Activated T-cell treated with anti-CD3 and anti-CD28 coated beads for 24 hours (primary cell): ENCODE measurements at regions not wholly inside any gene's neighbourhood (a gene's known extent, or its start where the extent isn't known, plus 50 kb on each side); places are given as distances from the start of the nearest gene placed in this dataset.
"Not testable (repeated sequence)": the region's sequence is repeated elsewhere in the genome, so short reads cannot be mapped to it uniquely, and the experiment has no call there.

ENCODE experiments used
- DNase-seq: peaks from one replicate; pipeline ENCODE4 v3.0.0-alpha.2; 2020; ENCODE audit warnings: low read depth

DNA sequence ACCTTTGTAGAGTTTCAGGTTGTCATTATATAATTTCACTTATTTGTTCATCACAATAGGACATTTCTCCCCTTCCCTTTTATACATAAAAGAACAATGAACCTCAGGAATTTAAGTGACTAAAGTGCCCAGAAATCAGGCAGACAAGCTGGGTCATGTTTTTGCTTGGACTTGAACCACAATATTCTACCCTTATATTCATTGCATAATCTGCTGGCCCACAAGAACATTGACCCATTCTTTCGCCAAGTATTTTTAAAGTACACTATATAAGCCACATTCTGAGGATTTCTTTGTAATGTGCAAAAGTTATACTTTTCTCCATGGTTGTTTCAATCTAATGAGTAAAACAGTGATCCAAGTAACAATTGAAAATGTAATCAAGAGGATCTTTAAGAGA lies 637.5 kb upstream of the SLIT2 start:
- DNase-seq, result no peak

DNA sequence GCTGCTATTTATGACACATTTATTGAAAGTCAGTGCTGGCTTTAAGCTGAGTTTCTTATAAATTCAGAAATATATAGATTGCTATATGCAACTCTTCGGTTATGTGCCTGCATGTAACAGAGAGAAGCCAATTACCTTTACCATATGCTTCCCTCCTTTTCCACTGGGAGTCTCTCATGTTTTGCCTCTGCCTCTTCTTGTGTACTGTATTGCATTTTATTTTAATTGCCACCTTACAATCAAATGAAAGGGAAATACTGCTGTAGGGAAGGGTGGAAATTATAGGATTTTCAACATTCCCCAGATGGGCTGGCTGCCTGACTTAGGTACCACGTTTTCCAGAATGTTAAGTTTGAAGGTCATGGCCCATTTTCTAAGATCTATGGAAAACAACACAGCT lies 655.4 kb upstream of the SLIT2 start:
- DNase-seq, result no peak

DNA sequence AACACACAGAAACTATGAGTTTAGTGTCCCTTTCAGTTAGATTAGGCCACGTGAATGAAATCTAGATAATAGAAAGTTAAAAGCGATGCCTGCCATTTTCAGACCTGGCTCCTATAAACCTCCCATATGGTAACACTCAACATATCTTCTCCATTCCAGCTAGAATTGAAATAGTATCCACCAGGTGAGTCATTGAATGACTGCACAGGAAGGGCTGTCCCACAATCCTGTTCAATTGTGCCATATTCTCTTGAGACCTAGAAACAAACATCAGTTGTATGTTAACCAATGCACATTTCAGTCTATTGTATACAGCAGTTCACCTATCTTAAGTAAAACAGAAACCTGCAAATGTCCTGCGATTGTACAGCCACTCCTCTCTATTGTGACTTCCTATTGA lies 659.3 kb upstream of the SLIT2 start:
- no peak for DNase-seq

DNA sequence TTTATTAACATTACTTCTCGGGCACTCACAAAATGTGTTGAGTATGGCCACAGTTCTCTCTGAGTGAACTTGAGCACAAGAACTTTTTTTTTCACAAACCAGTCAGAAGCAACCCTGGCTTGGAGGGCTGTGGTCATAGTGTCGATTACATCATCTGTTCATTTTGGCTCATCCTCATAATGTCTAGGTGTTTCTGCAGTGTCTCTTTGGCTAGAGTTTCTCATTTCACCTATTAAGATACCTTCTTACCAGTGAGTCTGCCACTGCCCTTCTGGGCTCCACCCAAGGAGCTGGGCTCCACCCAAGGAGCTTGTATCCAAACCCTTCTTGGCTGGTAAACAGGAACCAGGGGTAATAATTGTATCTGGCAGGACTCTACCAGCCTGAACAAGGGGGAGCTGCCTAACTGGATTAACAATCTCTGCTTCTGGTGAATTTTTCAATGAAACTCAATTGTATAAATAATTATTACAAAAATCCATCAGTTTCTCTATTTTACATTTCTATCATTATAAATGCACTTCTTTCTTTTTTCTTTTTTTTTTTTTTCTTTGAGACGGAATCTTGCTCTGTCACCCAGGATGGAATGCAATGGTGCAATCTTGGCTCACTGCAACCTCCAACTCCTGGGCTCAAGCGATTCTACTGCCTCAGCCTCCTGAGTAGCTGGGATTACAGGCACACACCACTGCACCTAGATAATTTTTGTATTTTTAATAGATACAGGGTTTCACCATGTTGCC lies 667.7 kb upstream of the SLIT2 start:
- DNase-seq, result no peak

GRCh38 chr4:19580095-19580494 lies 671.6 kb upstream of the SLIT2 start:
- DNase-seq, result no peak

- DNase-seq, result no peak
These were observed 672.1 kb upstream of the SLIT2 start for GRCh38 chr4:19579608-19580007.

GRCh38 chr4:19577097-19577496 lies 674.6 kb upstream of the SLIT2 start:
- no peak for DNase-seq

DNA sequence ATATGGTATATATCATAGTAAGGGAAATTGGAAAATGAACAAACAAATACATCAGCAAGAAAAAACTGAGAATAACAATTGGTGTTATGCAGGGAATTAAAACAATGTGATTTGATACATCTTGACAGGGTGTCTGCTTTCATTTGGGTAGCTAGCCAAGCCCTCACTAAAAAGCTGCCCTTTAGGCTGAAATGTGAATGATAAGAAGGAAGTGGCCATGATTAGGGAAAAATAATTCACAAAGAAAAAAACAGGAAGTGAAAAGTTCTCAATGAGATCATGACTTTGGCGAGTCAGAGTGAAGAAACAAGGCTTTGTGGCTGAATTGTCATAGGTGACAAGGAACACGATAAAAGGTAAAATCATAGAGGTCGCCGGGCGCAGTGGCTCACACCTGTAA lies 675.8 kb upstream of the SLIT2 start:
- no peak for DNase-seq

GRCh38 chr4:19566041-19566440 lies 685.7 kb upstream of the SLIT2 start:
- no peak for DNase-seq

DNA sequence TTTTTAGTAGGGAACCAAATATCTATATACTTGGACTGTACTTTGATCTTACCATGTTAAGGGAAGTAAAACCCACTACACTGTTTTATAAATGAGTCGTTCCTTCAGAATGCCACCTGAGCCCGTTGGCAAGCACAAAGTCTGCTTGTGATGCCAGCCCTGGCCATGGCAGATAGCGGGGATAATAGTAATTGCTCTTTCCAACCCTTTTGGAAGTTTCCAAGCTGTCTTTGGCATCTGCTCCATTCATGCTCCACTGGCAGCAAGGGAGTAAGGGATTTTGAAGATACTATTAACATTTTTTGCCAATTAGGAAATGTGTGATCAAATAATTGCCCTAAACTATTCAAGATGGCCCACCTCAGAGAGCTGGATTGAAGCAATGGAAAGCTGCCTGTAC lies 689.2 kb upstream of the SLIT2 start:
- no peak for DNase-seq

GRCh38 chr4:19557161-19557560 lies 694.5 kb upstream of the SLIT2 start:
- no peak for DNase-seq

DNA sequence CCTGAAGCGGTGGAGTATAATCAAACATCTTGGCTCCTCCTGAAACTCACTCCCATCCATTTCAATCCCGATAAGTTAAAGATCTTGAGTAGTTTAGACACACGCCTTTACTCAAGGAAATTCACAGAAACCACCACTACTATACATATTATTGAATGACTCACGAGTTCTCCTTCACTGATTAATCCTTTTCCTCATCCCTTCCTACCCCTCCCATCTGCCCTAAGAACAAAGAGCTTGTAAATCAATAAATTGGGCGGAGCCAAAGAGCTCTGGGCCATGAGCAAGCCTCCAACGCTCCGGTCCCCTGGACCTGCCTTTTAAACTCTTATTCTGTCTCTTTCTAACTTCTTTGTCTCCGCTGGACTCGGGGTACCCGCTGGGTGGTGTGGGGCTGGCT lies 695.4 kb upstream of the SLIT2 start:
- not testable (repeated sequence) for DNase-seq

DNA sequence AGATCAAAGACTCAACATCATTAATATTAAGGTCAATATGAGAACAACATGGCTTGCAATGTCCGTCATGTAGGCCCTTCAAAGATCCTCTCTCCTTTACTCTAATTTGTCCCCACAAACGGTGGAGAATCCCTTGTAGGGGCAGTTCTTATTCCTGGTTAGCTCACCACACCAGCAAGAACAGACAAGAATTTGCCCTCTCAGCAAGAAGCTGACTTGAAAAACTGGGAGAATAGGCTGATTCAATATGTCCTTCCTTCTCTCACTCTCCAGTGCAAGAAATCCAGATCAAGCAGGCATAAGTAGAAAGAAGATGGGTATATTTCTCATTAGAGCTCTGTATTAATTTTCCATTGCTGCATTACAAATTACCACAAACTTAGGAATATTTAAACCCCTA lies 704.2 kb upstream of the SLIT2 start:
- no peak for DNase-seq

DNA sequence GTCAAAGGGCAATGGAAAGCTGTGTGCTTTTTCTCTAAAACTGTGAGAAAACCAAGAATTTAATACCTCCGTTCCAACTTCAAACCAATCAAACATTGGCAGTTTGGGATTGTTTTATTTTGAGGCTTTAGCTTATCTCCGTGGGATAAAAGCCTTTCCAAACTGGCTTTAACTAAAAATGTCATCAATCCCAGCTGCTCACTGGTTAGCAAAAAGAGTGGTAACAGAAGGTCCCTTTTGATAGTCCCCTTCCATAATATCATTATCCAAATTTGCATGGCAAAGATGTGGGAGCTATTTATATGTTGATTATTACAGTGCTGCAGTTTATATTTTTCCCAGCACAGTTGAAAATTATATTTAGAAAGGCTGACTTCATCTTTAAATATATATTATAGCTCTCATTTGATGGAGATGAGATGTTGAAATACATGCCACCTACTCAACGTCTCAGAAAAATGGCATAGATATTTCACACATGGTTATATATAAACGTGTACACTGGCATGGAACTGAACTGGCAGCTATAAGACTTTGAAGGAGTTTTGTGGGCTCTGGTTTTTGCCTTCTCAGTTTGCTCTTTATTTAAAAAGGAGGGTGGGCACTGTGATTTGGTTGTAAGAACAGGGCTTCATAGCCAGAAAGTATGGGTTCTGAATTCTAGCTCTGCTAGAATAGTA lies 707.1 kb upstream of the SLIT2 start:
- DNase-seq, result no peak

- DNase-seq, result no peak
These were observed 710.7 kb upstream of the SLIT2 start for GRCh38 chr4:19540859-19541540.

- DNase-seq, result no peak
These were observed 712.5 kb upstream of the SLIT2 start for GRCh38 chr4:19539201-19539600.

- DNase-seq, result no peak
These were observed 717.5 kb upstream of the SLIT2 start for GRCh38 chr4:19534159-19534558.

GRCh38 chr4:19531906-19532848 lies 719.5 kb upstream of the SLIT2 start:
- no peak for DNase-seq

DNA sequence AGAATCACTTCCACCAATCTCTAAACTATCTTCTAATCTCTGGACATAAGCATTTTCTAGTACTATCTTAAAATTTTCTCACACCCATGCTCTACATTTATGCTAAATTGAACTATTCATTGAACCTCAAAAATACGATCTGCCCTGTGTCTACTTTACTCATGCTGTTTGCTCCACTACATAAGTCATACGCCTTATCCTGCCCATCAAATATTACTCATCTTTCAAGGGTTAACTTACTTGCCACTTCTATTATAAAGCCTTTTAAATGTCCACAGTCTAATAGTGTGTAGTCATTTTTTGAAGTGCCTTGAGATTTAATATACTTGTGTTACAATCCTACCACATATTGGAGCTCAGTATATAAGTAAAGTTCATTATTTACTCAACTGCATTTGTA lies 727.7 kb upstream of the SLIT2 start:
- no peak for DNase-seq

- no peak for DNase-seq
These were observed 728.7 kb upstream of the SLIT2 start for GRCh38 chr4:19522966-19523365.

GRCh38 chr4:19520939-19521520 lies 730.7 kb upstream of the SLIT2 start:
- DNase-seq, result no peak
